CD4-positive, alpha-beta T cell treated with Interleukin-10 for 1 hour (primary cell): ENCODE measurements at regions not wholly inside any gene's neighbourhood (a gene's known extent, or its start where the extent isn't known, plus 50 kb on each side); places are given as distances from the start of the nearest gene placed in this dataset.

Experiments
- DNase-seq: peaks from one replicate; pipeline ENCODE4 v3.0.0-alpha.2; 2020

DNA sequence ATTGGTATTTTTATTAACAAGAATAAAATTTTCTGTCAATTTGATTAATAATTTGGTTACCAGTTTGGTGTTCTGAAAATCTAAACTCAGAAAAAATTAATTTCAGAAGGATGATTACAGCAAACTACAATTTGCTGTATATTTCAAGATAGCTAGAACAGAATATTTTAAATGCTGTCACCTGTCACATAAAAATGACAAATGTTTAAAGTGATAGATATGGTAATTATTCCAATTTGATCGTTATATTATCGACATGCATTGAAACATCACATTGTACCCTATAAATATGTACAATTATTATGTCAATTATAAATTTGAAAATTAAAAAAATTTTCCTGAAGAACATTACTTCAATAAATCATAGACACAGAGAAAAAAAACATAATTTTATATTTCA lies 56.9 kb upstream of the SLITRK5 start:
- DNase-seq, result no peak
